ENCODE measurements at regions not wholly inside any gene's neighbourhood (a gene's known extent, or its start where the extent isn't known, plus 50 kb on each side); places are given as distances from the start of the nearest gene placed in this dataset.

- TF ChIP-seq CTCF (conservative IDR thresholded peaks at IDR 0.05) (no peak), EZH2 (IDR thresholded peaks at IDR 0.05; ENCODE audit: low read depth) (no peak)
These were observed 207.0 kb upstream of the ZMIZ1 start for GRCh38 chr10:78861529-78862327.

All from PC-9 (cell line).